ENCODE measurements at regions not wholly inside any gene's neighbourhood (a gene's known extent, or its start where the extent isn't known, plus 50 kb on each side); places are given as distances from the start of the nearest gene placed in this dataset.
"Not testable (repeated sequence)": the region's sequence is repeated elsewhere in the genome, so short reads cannot be mapped to it uniquely, and the experiment has no call there.

DNA sequence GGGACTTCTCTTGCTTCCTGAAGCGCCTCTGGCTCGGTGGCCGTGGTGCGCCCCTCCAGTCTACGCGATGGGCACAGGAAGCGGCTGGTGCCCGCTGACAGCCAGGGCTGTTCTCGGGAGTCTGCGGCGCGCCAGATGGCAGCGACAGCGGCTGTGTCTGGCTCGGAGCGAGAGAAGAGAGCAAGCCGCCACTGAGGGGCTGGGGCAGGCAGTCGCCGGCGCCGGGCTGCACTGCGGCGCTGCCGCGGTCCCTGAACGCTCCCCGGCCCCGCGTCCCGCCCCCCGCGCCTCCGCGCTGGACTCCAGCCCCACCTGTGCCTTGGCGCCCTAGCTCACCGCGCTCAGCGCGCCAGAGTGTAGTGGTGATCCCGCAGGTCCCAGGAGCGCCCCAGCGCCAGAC is 2994.6 kb downstream of the RPIA start:
- TF ChIP-seq, protein P1, sequence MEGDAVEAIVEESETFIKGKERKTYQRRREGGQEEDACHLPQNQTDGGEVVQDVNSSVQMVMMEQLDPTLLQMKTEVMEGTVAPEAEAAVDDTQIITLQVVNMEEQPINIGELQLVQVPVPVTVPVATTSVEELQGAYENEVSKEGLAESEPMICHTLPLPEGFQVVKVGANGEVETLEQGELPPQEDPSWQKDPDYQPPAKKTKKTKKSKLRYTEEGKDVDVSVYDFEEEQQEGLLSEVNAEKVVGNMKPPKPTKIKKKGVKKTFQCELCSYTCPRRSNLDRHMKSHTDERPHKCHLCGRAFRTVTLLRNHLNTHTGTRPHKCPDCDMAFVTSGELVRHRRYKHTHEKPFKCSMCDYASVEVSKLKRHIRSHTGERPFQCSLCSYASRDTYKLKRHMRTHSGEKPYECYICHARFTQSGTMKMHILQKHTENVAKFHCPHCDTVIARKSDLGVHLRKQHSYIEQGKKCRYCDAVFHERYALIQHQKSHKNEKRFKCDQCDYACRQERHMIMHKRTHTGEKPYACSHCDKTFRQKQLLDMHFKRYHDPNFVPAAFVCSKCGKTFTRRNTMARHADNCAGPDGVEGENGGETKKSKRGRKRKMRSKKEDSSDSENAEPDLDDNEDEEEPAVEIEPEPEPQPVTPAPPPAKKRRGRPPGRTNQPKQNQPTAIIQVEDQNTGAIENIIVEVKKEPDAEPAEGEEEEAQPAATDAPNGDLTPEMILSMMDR (optimal IDR thresholded peaks at IDR 0.05 in 1 of 3, IDR thresholded peaks at IDR 0.05 in 1 of 3, conservative IDR thresholded peaks at IDR 0.05 in 1 of 3; ENCODE audit: extremely low read depth in 1 of 3, insufficient read depth in 2 of 3, low read length in 3 of 3), result not testable (repeated sequence)
- TF ChIP-seq EZH2 (IDR thresholded peaks at IDR 0.05; ENCODE audit: low read length), result not testable (repeated sequence)
